SK-N-SH (cell line): ENCODE measurements at regions not wholly inside any gene's neighbourhood (a gene's known extent, or its start where the extent isn't known, plus 50 kb on each side); places are given as distances from the start of the nearest gene placed in this dataset.

Experiments
- CTCF ChIA-PET: fragments of 300-600, 350-600 bp; formaldehyde crosslinking; extraction: SDS; loops from one replicate; lab custom pipeline; 2021; lab: Yijun Ruan, JAX
- POLR2A ChIA-PET: fragments of 350-600 bp; sonication (Branson Sonifier 250); formaldehyde crosslinking; extraction: SDS; loops from one replicate; lab custom pipeline; 2020; ENCODE audit warnings: antibody characterized with exemption, inconsistent platforms; lab: Yijun Ruan, JAX
- DNase-seq: peaks from one replicate; pipeline ENCODE4 v3.0.0; 2012
- H2AFZ ChIP-seq: fragments of 200-600 bp; sonication (generic); 2 replicates; pipeline ENCODE4 v1.8.1; 2016; ENCODE audit warnings: antibody characterized with exemption, mild to moderate bottlenecking, low read depth
- H3F3A ChIP-seq: fragments of 200-600 bp; sonication (generic); replicated peaks from 2 replicates; pipeline ENCODE3; 2016; ENCODE audit warnings: antibody characterized with exemption, mild to moderate bottlenecking; ENCODE audit not compliant: insufficient read depth
- H3K27ac ChIP-seq, 2 experiments: fragments of 200-500 bp in 1 of 2; fragments of 200-600 bp in 1 of 2; sonication (Bioruptor generic) in 1 of 2; sonication (generic), shearing (Covaris generic) in 1 of 2; 2 replicates each; pipeline versions ENCODE4 v1.5.1 to v1.6.1; 2014 to 2016; ENCODE audit warnings: low read depth in 2 of 2, inconsistent platforms in 1 of 2, low read length in 1 of 2, mild to moderate bottlenecking in 1 of 2, mixed read lengths in 1 of 2
- H3K27me3 ChIP-seq: fragments of 200-600 bp; sonication (generic), shearing (Covaris generic); 2 replicates; pipeline ENCODE4 v1.6.1; 2016; ENCODE audit warnings: mixed run types; ENCODE audit not compliant: insufficient read depth
- H3K36me3 ChIP-seq, 2 experiments: fragments of 200-500 bp in 1 of 2; fragments of 200-600 bp in 1 of 2; sonication (Bioruptor generic) in 1 of 2; sonication (generic) in 1 of 2; replicated peaks in 1 of 2; 2 replicates each; pipeline versions ENCODE3 to v1.5.1; 2014 to 2016; ENCODE audit warnings: low read length in 1 of 2, mild to moderate bottlenecking in 1 of 2; ENCODE audit not compliant: insufficient read depth in 2 of 2, control insufficient read depth in 1 of 2
- H3K4me1 ChIP-seq, 2 experiments: fragments of 200-500 bp in 1 of 2; fragments of 200-600 bp in 1 of 2; sonication (Bioruptor generic) in 1 of 2; sonication (generic), shearing (Covaris generic) in 1 of 2; 2 replicates each; pipeline versions ENCODE4 v1.5.1 to v1.6.1; 2014 to 2016; ENCODE audit warnings: low read depth in 1 of 2, low read length in 1 of 2, mixed run types in 1 of 2; ENCODE audit not compliant: insufficient read depth in 2 of 2, control insufficient read depth in 1 of 2
- H3K4me2 ChIP-seq: fragments of 200-600 bp; sonication (generic), shearing (Covaris generic); 2 replicates; pipeline ENCODE4 v1.6.1; 2017; ENCODE audit warnings: mixed run types
- H3K4me3 ChIP-seq, 2 experiments: fragments of 200-500 bp in 1 of 2; fragments of 200-600 bp in 1 of 2; sonication (Bioruptor generic) in 1 of 2; sonication (generic), shearing (Covaris generic) in 1 of 2; 2 replicates each; pipeline versions ENCODE4 v1.5.1 to v1.8.1; 2014 to 2016; ENCODE audit warnings: low read depth in 2 of 2, inconsistent platforms in 1 of 2, low read length in 1 of 2, mild to moderate bottlenecking in 1 of 2, mixed read lengths in 1 of 2, moderate library complexity in 1 of 2
- H3K79me2 ChIP-seq: fragments of 200-600 bp; sonication (generic); 2 replicates; pipeline ENCODE4 v1.8.1; 2017; ENCODE audit warnings: mild to moderate bottlenecking; ENCODE audit not compliant: insufficient read depth
- H3K9ac ChIP-seq: fragments of 200-600 bp; sonication (generic); 2 replicates; pipeline ENCODE4 v1.6.1; 2017; ENCODE audit warnings: mixed run types
- H3K9me2 ChIP-seq: fragments of 200-600 bp; sonication (generic); 2 replicates; pipeline ENCODE4 v1.6.1; 2017; ENCODE audit warnings: mixed run types
- H3K9me3 ChIP-seq: fragments of 200-600 bp; sonication (generic); 2 replicates; pipeline ENCODE4 v1.6.1; 2017; ENCODE audit warnings: mixed run types, mild to moderate bottlenecking, moderate library complexity
- H4K20me1 ChIP-seq: fragments of 200-600 bp; sonication (generic); 2 replicates; pipeline ENCODE4 v1.6.1; 2017; ENCODE audit warnings: mild to moderate bottlenecking, mixed run types; ENCODE audit not compliant: insufficient read depth
- CHD2 ChIP-seq: fragments of 150-350 bp; IDR thresholded peaks from 2 replicates; pipeline ENCODE4 v1.6.1; 2018; ENCODE audit warnings: low read length; ENCODE audit not compliant: partially characterized antibody
- EP300 ChIP-seq, 2 experiments: IDR thresholded peaks; 2 replicates each; pipeline versions ENCODE4 v1.4.0 to v1.6.1; 2012; ENCODE audit warnings: borderline replicate concordance in 1 of 2, low read depth in 1 of 2, low read length in 1 of 2
- FOXM1 ChIP-seq: IDR thresholded peaks from 2 replicates; pipeline ENCODE4 v1.4.0; 2012; ENCODE audit warnings: low read depth, mild to moderate bottlenecking
- GATA2 ChIP-seq: sonication (generic); formaldehyde crosslinking; IDR thresholded peaks from 2 replicates; pipeline ENCODE4 v1.5.0; 2020; ENCODE audit warnings: mild to moderate bottlenecking, missing genetic modification reagents
- MXI1 ChIP-seq: IDR thresholded peaks from 2 replicates; pipeline ENCODE4 v1.6.1; 2012; ENCODE audit warnings: mild to moderate bottlenecking, low read depth, low read length, improper control_type of control experiment
- PBX3 ChIP-seq: IDR thresholded peaks from 2 replicates; pipeline ENCODE4; 2012
- POLR2AphosphoS5 ChIP-seq: IDR thresholded peaks from 2 replicates; pipeline ENCODE4 v1.6.1; 2012; ENCODE audit warnings: low read depth, low read length
- RCOR1 ChIP-seq: fragments of 150-350 bp; IDR thresholded peaks from 2 replicates; pipeline ENCODE4 v1.6.1; 2017; ENCODE audit warnings: antibody characterized with exemption, low read length
- REST ChIP-seq: IDR thresholded peaks from 2 replicates; pipeline ENCODE4 v1.6.1; 2012; ENCODE audit warnings: mild to moderate bottlenecking, low read depth, low read length, moderate library complexity
- TCF12 ChIP-seq: IDR thresholded peaks from 2 replicates; pipeline ENCODE4 v1.4.0; 2012
- ZBTB33 ChIP-seq: IDR thresholded peaks from 2 replicates; pipeline ENCODE4 v1.4.0; 2012; ENCODE audit warnings: low read depth, borderline replicate concordance
- WGBS: methylation state at CpG from one replicate; pipeline ENCODE4 v1.1.6; 2017; ENCODE audit warnings: low lambda C conversion rate; 5-methylcytosine and 5-hydroxymethylcytosine counted together

DNA sequence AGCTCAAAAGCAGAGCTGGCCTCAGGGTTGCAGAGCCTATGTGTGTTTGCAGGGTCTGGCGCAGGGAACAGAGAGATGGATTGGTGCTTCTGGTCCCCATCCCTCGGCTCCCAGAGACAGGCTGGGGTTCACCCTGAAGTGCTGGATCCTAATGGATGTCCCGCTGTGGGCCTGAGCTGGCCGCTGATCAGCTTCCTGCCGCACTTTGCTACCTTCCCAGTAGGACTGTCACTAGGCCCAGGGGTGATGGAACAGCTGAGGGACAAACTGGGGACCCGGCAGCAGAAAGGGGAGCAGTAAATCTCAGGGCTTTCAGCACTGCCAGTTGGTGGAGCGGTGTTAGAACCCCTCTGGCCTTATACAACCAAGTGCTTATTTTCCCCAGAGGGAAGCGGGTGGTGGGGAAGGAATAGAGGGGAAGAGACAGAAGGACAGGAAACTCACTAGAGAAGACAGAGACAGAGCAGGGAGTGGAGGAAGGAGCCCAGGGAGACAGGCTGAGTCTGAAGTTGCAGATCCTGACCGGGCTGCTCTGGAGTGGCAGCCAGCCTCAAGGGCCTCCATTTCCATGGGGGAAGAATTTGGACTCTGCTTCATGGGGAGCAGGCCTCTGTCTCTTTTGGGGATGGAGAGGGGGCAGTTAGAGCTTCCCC lies 78.6 kb downstream of the MRM1 start:
- CTCF ChIA-PET = interaction anchor here (0.6 to 1.4 kb wide), 5 partner anchors 13 to 495 kb away, joined by 3 to 4 read pairs (median 3); partner anchors contain the start of gene AATF
- Histone ChIP-seq H3K4me2 (no peak overlapping the region), H3K27me3 (no peaks in the 10 kb centered on the region), H3K9ac (no peak overlapping the region), H4K20me1 (no peaks in the 10 kb centered on the region), H3K79me2 (no peaks in the 10 kb centered on the region), H3K9me2 (no peaks in the 10 kb centered on the region), H3K4me1 (peaks cover 0 to 25% of the 10 kb centered on the region in 2 experiments; a peak in 2 of 4 replicates), H3K36me3 (no peaks in the 10 kb centered on the region), H3K27ac (peak overlapping the region in 1 of 2 experiments; percentile 55; a peak in 2 of 4 replicates), H3K4me3 (no peak overlapping the region), H3K9me3 (no peaks in the 10 kb centered on the region), H3F3A (no peaks in the 10 kb centered on the region), H2AFZ (no peak overlapping the region)
- peak; percentile 39 for DNase-seq
- 67% methylated on average over 7 of the region's 9 CpGs for WGBS
- POLR2A ChIA-PET = no interaction called here
- TF ChIP-seq FOXM1 = no peak
- no peak for TF ChIP-seq TCF12
- TF ChIP-seq POLR2AphosphoS5 = no peak
- TF ChIP-seq ZBTB33 = no peak

DNA sequence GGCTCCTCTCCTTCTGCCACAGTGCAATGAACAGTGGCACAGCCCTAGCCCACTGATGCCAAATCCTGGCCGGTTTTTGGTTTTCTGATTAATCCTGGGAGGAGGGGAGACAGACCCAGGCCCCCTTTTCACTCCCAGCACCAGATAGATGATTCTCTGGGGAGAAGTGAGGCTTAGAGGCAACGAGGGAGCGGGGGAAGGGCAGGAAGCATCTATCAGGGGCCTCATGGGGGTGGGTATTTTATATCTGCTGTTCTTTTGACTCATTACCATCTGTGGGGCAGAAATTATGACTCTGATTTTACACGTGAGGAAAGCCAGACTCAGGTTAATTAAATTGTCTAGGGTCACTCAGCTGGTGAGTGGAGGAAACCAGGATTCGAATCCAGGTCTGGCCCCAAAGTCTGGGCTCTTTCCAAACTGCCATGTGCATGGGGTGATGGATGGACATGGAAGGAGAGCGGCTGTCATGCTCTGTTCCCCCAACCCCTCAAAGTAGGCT lies 79.4 kb downstream of the MRM1 start:
- no peak overlapping the region for H3K9ac ChIP-seq
- ChIA-PET CTCF (interaction anchor here (1.1 to 1.4 kb wide), 3 partner anchors 60 to 494 kb away, joined by 3 to 4 read pairs (median 3); partner anchors contain the start of gene AATF), POLR2A (no interaction called here)
- peak; percentile 60 for DNase-seq
- 17% methylated on average over 6 of the region's 6 CpGs for WGBS
- no peak overlapping the region for H2AFZ ChIP-seq
- H3F3A ChIP-seq = no peaks in the 10 kb centered on the region
- H3K4me1 ChIP-seq = peaks cover 0 to 25% of the 10 kb centered on the region in 2 experiments; a peak in 2 of 4 replicates
- H3K79me2 ChIP-seq = no peaks in the 10 kb centered on the region
- no peaks in the 10 kb centered on the region for H3K9me2 ChIP-seq
- no peak overlapping the region for H3K4me3 ChIP-seq
- TF ChIP-seq REST (no peak), RCOR1 (peak; percentile 22; the same call in 1 of the 2 replicates), MXI1 (peak; percentile 31; the same call in 1 of the 2 replicates), CHD2 (peak; percentile 59), PBX3 (no peak), FOXM1 (no peak), GATA2 (CRISPR knock-in tag) (peak; percentile 30; the same call in 1 of the 2 replicates), EP300 (IDR thresholded peaks at IDR 0.05; ENCODE audit: borderline replicate concordance in 1 of 2, low read depth in 1 of 2, low read length in 1 of 2) (peak in 1 of 2 experiments; percentile 66; a peak in 1 of 4 replicates)
- H4K20me1 ChIP-seq = no peaks in the 10 kb centered on the region
- H3K27me3 ChIP-seq = no peaks in the 10 kb centered on the region
- H3K36me3 ChIP-seq = no peaks in the 10 kb centered on the region
- H3K9me3 ChIP-seq = no peaks in the 10 kb centered on the region
- H3K27ac ChIP-seq = peak overlapping the region in 1 of 2 experiments; percentile 55; a peak in 2 of 4 replicates
- no peak overlapping the region for H3K4me2 ChIP-seq
